Activated naive CD8-positive, alpha-beta T cell (primary cell): ENCODE measurements at regions not wholly inside any gene's neighbourhood (a gene's known extent, or its start where the extent isn't known, plus 50 kb on each side); places are given as distances from the start of the nearest gene placed in this dataset.

Source experiments
- H3K27ac Mint-ChIP-seq: one replicate; pipeline ENCODE4 v1.8.0; 2021; ENCODE audit warnings: mixed read lengths
- H3K27me3 Mint-ChIP-seq: one replicate; pipeline ENCODE4 v1.8.0; 2021; ENCODE audit warnings: mixed read lengths
- H3K36me3 Mint-ChIP-seq: one replicate; pipeline ENCODE4 v1.8.0; 2021; ENCODE audit warnings: mixed read lengths
- H3K4me1 Mint-ChIP-seq: one replicate; pipeline ENCODE4 v1.8.0; 2021; ENCODE audit warnings: low read depth, mixed read lengths
- H3K4me3 Mint-ChIP-seq: one replicate; pipeline ENCODE4 v1.8.0; 2021; ENCODE audit warnings: mild to moderate bottlenecking, mixed read lengths
- H3K9me3 Mint-ChIP-seq: one replicate; pipeline ENCODE4 v1.8.0; 2021; ENCODE audit warnings: low read depth, mixed read lengths

GRCh38 chr3:168990134-168990533, 673.4 kb downstream of the MECOM start:
- no peaks in the 10 kb centered on the region for H3K4me1 Mint-ChIP-seq
- H3K9me3 Mint-ChIP-seq: no peaks in the 10 kb centered on the region
- H3K27ac Mint-ChIP-seq: no peak overlapping the region
- H3K27me3 Mint-ChIP-seq: no peaks in the 10 kb centered on the region
- H3K36me3 Mint-ChIP-seq: no peaks in the 10 kb centered on the region
- H3K4me3 Mint-ChIP-seq: no peak overlapping the region

- H3K27ac Mint-ChIP-seq: no peak overlapping the region
- no peaks in the 10 kb centered on the region for H3K27me3 Mint-ChIP-seq
- H3K4me1 Mint-ChIP-seq: no peaks in the 10 kb centered on the region
- H3K36me3 Mint-ChIP-seq: no peaks in the 10 kb centered on the region
- H3K4me3 Mint-ChIP-seq: no peak overlapping the region
- no peaks in the 10 kb centered on the region for H3K9me3 Mint-ChIP-seq
These were observed 674.1 kb downstream of the MECOM start for GRCh38 chr3:168989396-168989795.

DNA sequence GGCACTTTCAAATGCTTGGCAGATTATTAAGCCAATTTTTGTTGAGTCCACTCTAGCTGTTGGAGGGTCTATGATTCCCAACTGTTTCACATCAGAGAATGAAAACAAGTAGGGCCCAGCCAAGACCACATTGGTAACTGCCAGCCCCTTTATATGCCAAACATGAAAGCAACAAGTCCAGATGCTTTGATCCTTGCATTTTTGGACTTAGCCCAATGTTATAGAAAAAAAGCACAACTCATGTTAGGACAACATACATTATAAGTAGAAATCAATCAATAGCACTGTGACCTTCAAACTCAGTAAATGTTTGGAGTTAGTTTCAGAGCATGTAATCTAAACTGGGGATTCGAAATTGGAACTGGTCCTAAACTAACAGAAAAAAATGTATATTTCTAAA, 674.7 kb downstream of the MECOM start:
- Mint-ChIP-seq H3K9me3 (no peaks in the 10 kb centered on the region), H3K36me3 (no peaks in the 10 kb centered on the region), H3K4me1 (no peaks in the 10 kb centered on the region), H3K4me3 (no peak overlapping the region), H3K27ac (no peak overlapping the region), H3K27me3 (no peaks in the 10 kb centered on the region)

GRCh38 chr3:168984872-168985271, 678.6 kb downstream of the MECOM start:
- H3K36me3 Mint-ChIP-seq: no peaks in the 10 kb centered on the region
- no peak overlapping the region for H3K27ac Mint-ChIP-seq
- H3K27me3 Mint-ChIP-seq: no peaks in the 10 kb centered on the region
- no peak overlapping the region for H3K4me3 Mint-ChIP-seq
- no peaks in the 10 kb centered on the region for H3K4me1 Mint-ChIP-seq
- H3K9me3 Mint-ChIP-seq: peaks cover 3% of the 10 kb centered on the region

DNA sequence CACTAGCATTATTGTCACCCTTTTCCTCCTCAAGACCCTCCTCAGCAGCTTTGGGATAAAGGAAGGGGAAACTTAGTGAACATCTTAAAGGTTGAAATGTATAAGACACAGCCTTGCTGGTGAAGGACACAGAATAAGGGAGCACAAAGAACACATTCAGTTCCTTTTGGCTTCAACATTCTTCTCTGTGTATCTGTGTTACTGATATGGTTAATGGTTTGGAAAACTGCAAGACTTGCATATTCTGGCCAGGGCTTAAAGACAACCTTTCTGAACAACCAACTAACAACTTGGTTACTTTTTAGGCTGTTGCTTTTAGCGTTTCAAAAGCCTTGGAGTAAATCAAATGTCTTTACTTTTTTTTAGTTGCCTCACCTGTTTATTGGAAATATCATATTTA, 680.5 kb downstream of the MECOM start:
- H3K4me3 Mint-ChIP-seq: no peak overlapping the region
- H3K9me3 Mint-ChIP-seq: peaks cover 8% of the 10 kb centered on the region
- no peaks in the 10 kb centered on the region for H3K27me3 Mint-ChIP-seq
- no peaks in the 10 kb centered on the region for H3K36me3 Mint-ChIP-seq
- no peaks in the 10 kb centered on the region for H3K4me1 Mint-ChIP-seq
- no peak overlapping the region for H3K27ac Mint-ChIP-seq

- H3K9me3 Mint-ChIP-seq: peaks cover 8% of the 10 kb centered on the region
- no peaks in the 10 kb centered on the region for H3K27me3 Mint-ChIP-seq
- H3K27ac Mint-ChIP-seq: no peak overlapping the region
- H3K4me3 Mint-ChIP-seq: no peak overlapping the region
- H3K4me1 Mint-ChIP-seq: no peaks in the 10 kb centered on the region
- no peaks in the 10 kb centered on the region for H3K36me3 Mint-ChIP-seq
These were observed 682.1 kb downstream of the MECOM start for GRCh38 chr3:168981396-168981795.

DNA sequence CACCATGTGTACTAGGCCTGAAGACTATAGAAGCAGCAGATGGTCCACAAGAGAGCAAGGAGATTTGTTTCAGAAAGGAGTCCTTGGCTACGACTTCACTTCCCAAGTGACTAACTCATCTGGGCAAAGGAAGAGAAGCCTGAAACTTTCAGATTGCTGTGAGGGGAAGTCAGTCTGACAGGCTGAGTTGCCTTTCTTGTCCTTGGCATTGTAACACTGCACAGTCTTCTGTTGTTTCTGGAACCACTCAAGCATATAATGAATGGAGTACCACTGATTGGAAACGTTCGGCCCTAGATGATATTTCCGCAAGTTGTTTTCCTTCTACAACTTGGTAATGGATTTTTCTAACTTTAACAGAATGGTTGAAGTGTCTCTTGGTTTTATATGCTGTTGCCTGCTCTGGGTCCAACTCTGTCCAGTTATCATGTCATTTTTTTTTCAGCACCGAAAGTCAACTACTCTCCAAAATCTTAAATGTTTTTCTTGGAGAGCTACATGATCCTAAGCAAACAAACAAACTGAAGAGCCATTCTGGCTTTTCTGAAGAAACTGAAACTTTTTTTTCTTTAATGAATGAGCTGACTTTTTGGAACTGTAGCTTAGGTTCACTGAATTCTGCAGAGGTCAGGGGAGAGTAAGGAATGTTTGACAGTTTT, 685.7 kb downstream of the MECOM start:
- Mint-ChIP-seq H3K9me3 (peaks cover 8% of the 10 kb centered on the region), H3K4me1 (no peaks in the 10 kb centered on the region), H3K4me3 (no peak overlapping the region), H3K27ac (no peak overlapping the region), H3K36me3 (no peaks in the 10 kb centered on the region), H3K27me3 (no peaks in the 10 kb centered on the region)

GRCh38 chr3:168976969-168977368, 686.5 kb downstream of the MECOM start:
- H3K4me1 Mint-ChIP-seq: no peaks in the 10 kb centered on the region
- H3K36me3 Mint-ChIP-seq: no peaks in the 10 kb centered on the region
- no peak overlapping the region for H3K4me3 Mint-ChIP-seq
- H3K27me3 Mint-ChIP-seq: no peaks in the 10 kb centered on the region
- peaks cover 8% of the 10 kb centered on the region for H3K9me3 Mint-ChIP-seq
- no peak overlapping the region for H3K27ac Mint-ChIP-seq

DNA sequence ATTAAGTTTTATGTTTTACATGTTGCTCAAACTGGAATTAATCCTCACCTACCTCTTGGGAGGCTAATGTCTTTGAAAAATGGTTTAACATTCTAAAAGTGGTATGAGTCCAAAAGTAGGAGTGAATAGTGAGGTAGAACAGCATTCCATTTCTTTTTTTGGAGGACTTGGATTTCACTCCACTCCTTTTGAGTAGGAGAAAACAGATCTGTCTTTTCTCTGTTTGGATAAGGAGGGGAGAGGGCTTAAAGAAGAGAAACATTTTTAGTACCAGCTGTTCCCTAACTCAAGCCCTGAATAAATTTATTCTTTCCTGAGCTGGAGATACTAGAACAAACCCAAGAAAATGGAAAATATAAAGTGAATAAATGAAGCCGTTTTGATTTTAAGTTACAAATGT, 687.9 kb downstream of the MECOM start:
- no peak overlapping the region for H3K27ac Mint-ChIP-seq
- H3K4me1 Mint-ChIP-seq: no peaks in the 10 kb centered on the region
- peaks cover 8% of the 10 kb centered on the region for H3K9me3 Mint-ChIP-seq
- H3K36me3 Mint-ChIP-seq: no peaks in the 10 kb centered on the region
- H3K27me3 Mint-ChIP-seq: no peaks in the 10 kb centered on the region
- no peak overlapping the region for H3K4me3 Mint-ChIP-seq

DNA sequence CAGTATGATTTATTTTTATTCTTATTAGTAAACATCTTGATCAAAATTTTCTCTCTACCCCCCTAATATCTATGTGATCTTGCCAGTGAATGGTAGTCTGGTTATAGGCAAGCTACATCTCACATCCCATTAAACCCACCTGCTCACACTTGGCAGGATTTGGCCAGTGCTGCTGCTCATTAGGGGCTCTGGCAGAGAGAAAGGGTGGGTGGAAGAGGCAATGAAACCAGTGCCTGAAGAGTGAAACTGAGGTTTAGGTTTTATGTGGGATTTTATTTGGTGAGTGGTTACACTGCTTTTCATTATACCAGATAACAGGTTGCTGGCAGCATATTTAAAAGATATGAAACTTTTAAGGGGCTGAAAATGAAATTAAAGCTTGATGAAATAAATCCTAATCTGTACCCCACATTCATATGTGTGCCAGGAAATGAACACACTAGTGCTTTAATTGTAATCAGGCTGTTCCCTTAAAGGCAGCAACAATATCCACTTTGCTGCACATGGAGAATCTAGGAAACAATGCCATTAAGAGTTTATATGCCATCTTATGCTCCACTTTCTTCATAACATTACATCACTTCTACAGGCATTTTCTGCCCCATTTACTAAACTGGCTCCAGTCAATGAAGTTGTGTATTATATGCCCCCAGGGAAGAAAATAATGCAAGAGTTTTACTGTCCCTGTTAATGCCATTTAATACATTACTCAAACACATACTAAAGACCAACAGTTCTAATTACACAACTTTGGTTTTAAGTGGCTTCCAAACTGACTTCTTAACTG, 688.7 kb downstream of the MECOM start:
- H3K27me3 Mint-ChIP-seq: no peaks in the 10 kb centered on the region
- H3K4me3 Mint-ChIP-seq: no peak overlapping the region
- no peaks in the 10 kb centered on the region for H3K36me3 Mint-ChIP-seq
- no peak overlapping the region for H3K27ac Mint-ChIP-seq
- peaks cover 4% of the 10 kb centered on the region for H3K9me3 Mint-ChIP-seq
- no peaks in the 10 kb centered on the region for H3K4me1 Mint-ChIP-seq

DNA sequence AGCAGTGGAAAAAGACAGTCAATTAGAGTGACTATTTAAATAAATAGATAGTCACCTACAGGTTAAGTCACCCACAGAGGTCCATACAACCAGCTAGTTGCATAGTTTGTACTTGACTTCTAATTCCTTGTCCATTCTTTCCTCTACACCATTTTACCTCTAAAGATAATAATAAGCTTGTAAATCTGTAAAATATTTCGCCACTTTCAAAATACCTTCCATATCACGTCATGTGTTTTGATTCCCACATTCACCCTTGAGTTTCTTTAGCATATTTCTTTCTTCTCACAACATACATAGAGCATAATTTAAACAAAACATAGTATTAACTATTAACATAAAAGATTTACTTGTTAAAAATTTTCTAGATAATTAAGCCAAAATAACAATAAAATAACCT, 689.6 kb downstream of the MECOM start:
- Mint-ChIP-seq H3K27ac (no peak overlapping the region), H3K36me3 (no peaks in the 10 kb centered on the region), H3K27me3 (no peaks in the 10 kb centered on the region), H3K4me1 (no peaks in the 10 kb centered on the region), H3K4me3 (no peak overlapping the region), H3K9me3 (no peaks in the 10 kb centered on the region)

- no peak overlapping the region for H3K27ac Mint-ChIP-seq
- no peaks in the 10 kb centered on the region for H3K9me3 Mint-ChIP-seq
- H3K27me3 Mint-ChIP-seq: no peaks in the 10 kb centered on the region
- no peaks in the 10 kb centered on the region for H3K4me1 Mint-ChIP-seq
- no peak overlapping the region for H3K4me3 Mint-ChIP-seq
- H3K36me3 Mint-ChIP-seq: no peaks in the 10 kb centered on the region
These were observed 690.3 kb downstream of the MECOM start for GRCh38 chr3:168973206-168973605.

DNA sequence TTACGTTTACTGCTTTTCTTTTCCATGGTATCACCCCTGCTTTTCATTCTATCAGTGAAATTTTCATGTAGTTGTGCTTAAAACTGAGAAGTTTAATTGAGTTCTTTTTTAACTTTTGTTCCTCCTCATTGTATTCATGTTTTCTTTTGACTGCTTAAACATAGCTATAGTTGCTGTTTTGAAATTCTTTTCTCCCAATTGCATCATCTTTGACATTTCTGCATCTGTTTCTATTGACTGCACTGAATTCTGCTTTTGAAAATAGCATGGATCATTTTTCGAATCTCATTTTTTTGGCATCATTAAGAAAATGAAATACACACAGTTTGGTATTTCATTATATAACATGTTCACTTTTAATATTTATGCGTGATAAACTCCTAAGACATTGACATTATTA, 694.9 kb downstream of the MECOM start:
- no peak overlapping the region for H3K4me3 Mint-ChIP-seq
- no peaks in the 10 kb centered on the region for H3K36me3 Mint-ChIP-seq
- no peaks in the 10 kb centered on the region for H3K9me3 Mint-ChIP-seq
- H3K27me3 Mint-ChIP-seq: no peaks in the 10 kb centered on the region
- H3K27ac Mint-ChIP-seq: no peak overlapping the region
- H3K4me1 Mint-ChIP-seq: no peaks in the 10 kb centered on the region

GRCh38 chr3:168964736-168965135, 698.8 kb downstream of the MECOM start:
- no peaks in the 10 kb centered on the region for H3K36me3 Mint-ChIP-seq
- H3K27me3 Mint-ChIP-seq: no peaks in the 10 kb centered on the region
- no peak overlapping the region for H3K4me3 Mint-ChIP-seq
- H3K9me3 Mint-ChIP-seq: peaks cover 5% of the 10 kb centered on the region
- H3K4me1 Mint-ChIP-seq: no peaks in the 10 kb centered on the region
- H3K27ac Mint-ChIP-seq: no peak overlapping the region

GRCh38 chr3:168961271-168961670, 702.2 kb downstream of the MECOM start:
- Mint-ChIP-seq H3K9me3 (peaks cover 5% of the 10 kb centered on the region), H3K4me3 (no peak overlapping the region), H3K4me1 (no peaks in the 10 kb centered on the region), H3K27ac (no peak overlapping the region), H3K36me3 (no peaks in the 10 kb centered on the region), H3K27me3 (no peaks in the 10 kb centered on the region)

DNA sequence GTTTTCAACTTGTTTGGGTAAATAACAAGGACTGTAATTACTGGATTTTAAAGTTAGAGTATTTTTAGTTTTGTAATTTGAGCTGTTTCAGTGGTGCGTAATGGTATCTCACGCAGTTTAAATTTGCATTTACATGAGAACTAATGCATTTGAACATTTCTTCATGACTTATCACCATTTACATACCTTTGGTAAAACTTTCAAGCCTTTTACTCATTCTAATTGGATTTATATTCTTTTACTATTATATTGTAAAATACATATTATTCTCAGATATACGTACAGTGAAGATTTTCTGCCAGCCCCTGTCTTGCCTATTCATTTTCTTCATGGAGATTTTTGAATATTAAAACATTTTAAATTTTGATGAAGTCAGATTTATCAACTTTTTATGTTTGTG, 703.8 kb downstream of the MECOM start:
- Mint-ChIP-seq H3K27me3 (no peaks in the 10 kb centered on the region), H3K27ac (no peak overlapping the region), H3K4me3 (no peak overlapping the region), H3K36me3 (no peaks in the 10 kb centered on the region), H3K4me1 (no peaks in the 10 kb centered on the region), H3K9me3 (peaks cover 5% of the 10 kb centered on the region)
